BJ (cell line): ENCODE measurements at regions not wholly inside any gene's neighbourhood (a gene's known extent, or its start where the extent isn't known, plus 50 kb on each side); places are given as distances from the start of the nearest gene placed in this dataset.
"Not testable (repeated sequence)": the region's sequence is repeated elsewhere in the genome, so short reads cannot be mapped to it uniquely, and the experiment has no call there.

Experiments used
- CTCF ChIA-PET: fragments of 350-600 bp; formaldehyde crosslinking; extraction: SDS; loops from one replicate; lab custom pipeline; 2021; ENCODE audit warnings: antibody characterized with exemption, inconsistent platforms; lab: Yijun Ruan, JAX
- POLR2A ChIA-PET: fragments of 300-600 bp; sonication (Branson Sonifier 250); formaldehyde crosslinking; extraction: SDS; loops from one replicate; lab custom pipeline; 2021; ENCODE audit warnings: antibody characterized with exemption; lab: Charles Lee
- DNase-seq: peaks from one replicate; pipeline ENCODE4 v3.0.0-alpha.2; 2011; ENCODE audit warnings: low read depth
- H3K27me3 ChIP-seq: 2 replicates; pipeline ENCODE4 v1.6.0; 2011; ENCODE audit warnings: low read length; ENCODE audit not compliant: control insufficient read depth, insufficient read depth
- H3K36me3 ChIP-seq: 2 replicates; pipeline ENCODE4 v1.5.1; 2011; ENCODE audit warnings: low read length; ENCODE audit not compliant: control insufficient read depth, insufficient read depth
- H3K4me3 ChIP-seq: 2 replicates; pipeline ENCODE4 v1.5.1; 2011; ENCODE audit warnings: low read depth, mild to moderate bottlenecking, control low read depth, low read length
- CTCF ChIP-seq: IDR thresholded peaks from 2 replicates; pipeline ENCODE4 v1.5.1; 2011; ENCODE audit warnings: low read depth, mild to moderate bottlenecking, control low read depth, inconsistent platforms, low read length, moderate library complexity; ENCODE audit not compliant: insufficient read depth

GRCh38 chr5:155799308-155799707 lies 527.7 kb upstream of the SGCD start:
- H3K27me3 ChIP-seq: no peaks in the 10 kb centered on the region
- H3K36me3 ChIP-seq: no peaks in the 10 kb centered on the region
- ChIA-PET CTCF (interaction anchor here (1.1 kb wide), 1 partner anchor 11 kb away, joined by 3 read pairs; no protein-coding TSS in a partner anchor), POLR2A (no interaction called here)
- TF ChIP-seq CTCF: no peak
- DNase-seq: no peak
- H3K4me3 ChIP-seq: no peak overlapping the region

GRCh38 chr5:155807884-155808576 lies 518.9 kb upstream of the SGCD start:
- Histone ChIP-seq H3K4me3 (no peak overlapping the region), H3K27me3 (no peaks in the 10 kb centered on the region), H3K36me3 (no peaks in the 10 kb centered on the region)
- no peak for TF ChIP-seq CTCF
- DNase-seq: no peak
- CTCF ChIA-PET: no interaction called here
- POLR2A ChIA-PET: no interaction called here

GRCh38 chr5:155815248-155815647 lies 511.7 kb upstream of the SGCD start:
- DNase-seq: no peak
- no peak overlapping the region for H3K4me3 ChIP-seq
- no peak for TF ChIP-seq CTCF
- H3K27me3 ChIP-seq: no peaks in the 10 kb centered on the region
- ChIA-PET POLR2A (no interaction called here), CTCF (no interaction called here)
- no peaks in the 10 kb centered on the region for H3K36me3 ChIP-seq

- CTCF ChIA-PET: no interaction called here
- no peak for TF ChIP-seq CTCF
Measured at GRCh38 chr5:155822177-155822576, 504.8 kb upstream of the SGCD start.

GRCh38 chr5:155826611-155827507 lies 500.1 kb upstream of the SGCD start:
- no peak overlapping the region for H3K4me3 ChIP-seq
- ChIA-PET POLR2A (no interaction called here), CTCF (no interaction called here)
- no peak for TF ChIP-seq CTCF
- no peaks in the 10 kb centered on the region for H3K36me3 ChIP-seq
- no peak for DNase-seq
- no peaks in the 10 kb centered on the region for H3K27me3 ChIP-seq

More at GRCh38 chr5:155822177-155822576, 504.8 kb upstream of the SGCD start:
- Histone ChIP-seq H3K36me3 (no peaks in the 10 kb centered on the region), H3K27me3 (no peaks in the 10 kb centered on the region), H3K4me3 (no peak overlapping the region)
- no peak for DNase-seq
- POLR2A ChIA-PET: no interaction called here

GRCh38 chr5:155827508-155827815 lies 499.5 kb upstream of the SGCD start:
- POLR2A ChIA-PET, H3K4me3 ChIP-seq, DNase-seq, CTCF ChIA-PET, H3K27me3 ChIP-seq, H3K36me3 ChIP-seq: not testable (repeated sequence)
